PC-9 (cell line): ENCODE measurements at regions not wholly inside any gene's neighbourhood (a gene's known extent, or its start where the extent isn't known, plus 50 kb on each side); places are given as distances from the start of the nearest gene placed in this dataset.

ENCODE experiments used
- EZH2 ChIP-seq: fragments of 200-600 bp; sonication (generic); IDR thresholded peaks from 2 replicates; pipeline ENCODE4 v1.8.0; 2017; ENCODE audit warnings: antibody characterized with exemption, low read depth
- TF ChIP-seq, protein P1 (sequence below): fragments of 200-600 bp; sonication (generic); conservative IDR thresholded peaks from 2 replicates; pipeline ENCODE4 v1.6.1; 2017; ENCODE audit warnings: mixed run types, antibody characterized with exemption, mild to moderate bottlenecking, moderate library complexity

- TF ChIP-seq, protein P1, sequence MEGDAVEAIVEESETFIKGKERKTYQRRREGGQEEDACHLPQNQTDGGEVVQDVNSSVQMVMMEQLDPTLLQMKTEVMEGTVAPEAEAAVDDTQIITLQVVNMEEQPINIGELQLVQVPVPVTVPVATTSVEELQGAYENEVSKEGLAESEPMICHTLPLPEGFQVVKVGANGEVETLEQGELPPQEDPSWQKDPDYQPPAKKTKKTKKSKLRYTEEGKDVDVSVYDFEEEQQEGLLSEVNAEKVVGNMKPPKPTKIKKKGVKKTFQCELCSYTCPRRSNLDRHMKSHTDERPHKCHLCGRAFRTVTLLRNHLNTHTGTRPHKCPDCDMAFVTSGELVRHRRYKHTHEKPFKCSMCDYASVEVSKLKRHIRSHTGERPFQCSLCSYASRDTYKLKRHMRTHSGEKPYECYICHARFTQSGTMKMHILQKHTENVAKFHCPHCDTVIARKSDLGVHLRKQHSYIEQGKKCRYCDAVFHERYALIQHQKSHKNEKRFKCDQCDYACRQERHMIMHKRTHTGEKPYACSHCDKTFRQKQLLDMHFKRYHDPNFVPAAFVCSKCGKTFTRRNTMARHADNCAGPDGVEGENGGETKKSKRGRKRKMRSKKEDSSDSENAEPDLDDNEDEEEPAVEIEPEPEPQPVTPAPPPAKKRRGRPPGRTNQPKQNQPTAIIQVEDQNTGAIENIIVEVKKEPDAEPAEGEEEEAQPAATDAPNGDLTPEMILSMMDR, result no peak
- TF ChIP-seq EZH2, result no peak
These were observed 243.6 kb downstream of the IRS1 start for GRCh38 chr2:226556050-226556449.
